Dermis microvascular lymphatic vessel endothelial cell (primary cell): ENCODE measurements at regions not wholly inside any gene's neighbourhood (a gene's known extent, or its start where the extent isn't known, plus 50 kb on each side); places are given as distances from the start of the nearest gene placed in this dataset.

Experiments used
- DNase-seq, 2 donors: peaks; one replicate each; pipeline versions ENCODE4 v3.0.0 to v3.0.0-alpha.2; 2010; ENCODE audit warnings: low read depth in 2 of 2

DNA sequence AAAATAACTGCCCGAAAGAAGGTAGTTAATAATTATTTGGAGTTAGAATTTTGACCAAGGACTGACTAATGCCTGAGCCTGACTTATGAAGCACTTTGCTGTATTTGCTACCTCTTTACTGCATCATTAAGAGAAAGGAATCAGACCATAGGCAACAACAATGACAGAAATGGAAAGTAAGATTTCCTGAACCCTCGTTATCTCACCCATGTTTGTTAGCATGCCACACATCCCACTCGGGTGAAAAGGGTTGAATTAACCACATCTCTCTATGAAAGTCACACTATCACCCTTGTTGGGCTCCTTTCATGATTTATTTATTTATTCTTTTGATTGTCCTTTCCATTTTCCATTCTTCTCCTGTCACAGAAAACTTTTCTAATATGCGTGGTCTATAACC, 59.6 kb downstream of the OLIG3 start:
- DNase-seq, result no peak

DNA sequence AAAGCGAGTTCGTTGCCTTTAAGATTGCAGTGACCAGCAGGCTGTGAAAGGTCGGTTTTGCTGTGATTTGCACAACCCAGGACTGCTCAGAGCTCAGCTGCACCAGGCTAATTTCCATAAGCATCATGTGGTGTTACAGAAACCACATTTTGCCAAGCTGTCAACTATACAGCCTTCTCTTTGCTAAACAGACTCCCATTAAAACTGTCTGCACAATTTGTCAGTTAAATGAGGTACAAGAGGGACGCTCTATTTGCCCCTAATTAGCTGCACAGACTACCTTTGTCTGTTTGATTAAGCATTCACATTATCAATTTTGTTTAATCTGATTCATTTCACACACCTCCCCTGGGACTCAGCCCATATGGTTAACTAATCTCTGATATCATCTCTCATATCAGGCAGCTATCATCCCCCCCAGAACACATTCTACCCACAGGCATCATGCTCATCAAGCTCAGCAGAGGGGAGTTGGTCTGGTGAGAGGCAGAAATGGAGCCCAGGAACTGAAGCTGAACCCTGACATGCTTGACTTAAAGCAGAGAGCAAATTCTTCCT, 62.1 kb downstream of the OLIG3 start:
- no peak for DNase-seq

GRCh38 chr6:137430954-137431353, 63.2 kb downstream of the OLIG3 start:
- no peak for DNase-seq

GRCh38 chr6:137427656-137428290, 66.4 kb downstream of the OLIG3 start:
- no peak for DNase-seq

DNA sequence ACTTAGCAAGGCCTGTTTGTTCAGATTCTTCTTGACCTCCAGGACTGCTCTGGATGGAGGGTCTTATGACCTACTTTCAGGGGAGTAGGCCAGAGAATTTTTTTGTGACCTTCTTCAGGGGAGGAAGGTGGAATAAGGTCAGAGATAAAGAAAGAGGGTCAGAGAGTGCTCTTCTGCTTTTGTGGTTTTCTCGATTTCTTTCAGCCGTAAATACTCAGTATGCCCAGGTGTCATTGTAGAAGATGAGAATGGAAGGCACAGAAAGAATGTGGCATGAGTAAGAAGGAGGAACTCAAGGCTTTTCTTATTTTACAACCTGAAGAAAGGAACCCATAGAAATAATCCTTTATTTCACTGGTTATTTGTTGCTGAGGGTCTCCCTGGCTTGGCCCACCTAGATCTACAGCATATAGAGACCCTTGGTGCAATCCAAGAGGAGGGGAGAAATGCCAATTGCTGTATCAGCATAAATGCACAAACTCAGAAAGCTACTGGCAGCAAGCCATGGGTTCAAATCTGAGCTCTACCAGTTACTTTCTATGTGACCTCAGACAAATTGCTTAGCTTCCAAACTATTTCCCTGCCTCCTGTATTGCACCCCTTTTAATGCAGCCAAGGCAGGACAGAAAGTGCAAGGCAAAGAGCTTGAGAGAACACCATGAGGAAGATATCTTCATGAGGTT, 68.0 kb downstream of the OLIG3 start:
- no peak for DNase-seq

DNA sequence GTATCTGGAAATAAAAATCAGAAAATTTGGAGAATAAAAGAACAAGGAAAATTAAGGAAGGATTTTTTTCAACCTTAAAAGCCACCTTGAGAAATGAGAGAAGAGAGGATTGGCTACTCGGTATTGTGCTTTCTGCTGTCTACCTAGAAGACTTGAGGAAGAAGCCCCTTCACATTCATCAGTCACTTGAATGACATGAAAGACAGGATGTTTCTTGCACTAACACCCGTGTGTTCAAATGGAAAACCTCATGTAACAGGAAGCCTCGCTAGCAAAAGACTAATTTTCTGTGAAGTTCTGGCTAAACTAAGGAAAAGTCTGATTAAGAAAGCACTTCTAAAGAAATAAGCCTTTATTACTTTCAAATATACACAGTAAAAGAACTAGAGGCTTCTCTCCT, 69.9 kb downstream of the OLIG3 start:
- DNase-seq, result no peak

DNA sequence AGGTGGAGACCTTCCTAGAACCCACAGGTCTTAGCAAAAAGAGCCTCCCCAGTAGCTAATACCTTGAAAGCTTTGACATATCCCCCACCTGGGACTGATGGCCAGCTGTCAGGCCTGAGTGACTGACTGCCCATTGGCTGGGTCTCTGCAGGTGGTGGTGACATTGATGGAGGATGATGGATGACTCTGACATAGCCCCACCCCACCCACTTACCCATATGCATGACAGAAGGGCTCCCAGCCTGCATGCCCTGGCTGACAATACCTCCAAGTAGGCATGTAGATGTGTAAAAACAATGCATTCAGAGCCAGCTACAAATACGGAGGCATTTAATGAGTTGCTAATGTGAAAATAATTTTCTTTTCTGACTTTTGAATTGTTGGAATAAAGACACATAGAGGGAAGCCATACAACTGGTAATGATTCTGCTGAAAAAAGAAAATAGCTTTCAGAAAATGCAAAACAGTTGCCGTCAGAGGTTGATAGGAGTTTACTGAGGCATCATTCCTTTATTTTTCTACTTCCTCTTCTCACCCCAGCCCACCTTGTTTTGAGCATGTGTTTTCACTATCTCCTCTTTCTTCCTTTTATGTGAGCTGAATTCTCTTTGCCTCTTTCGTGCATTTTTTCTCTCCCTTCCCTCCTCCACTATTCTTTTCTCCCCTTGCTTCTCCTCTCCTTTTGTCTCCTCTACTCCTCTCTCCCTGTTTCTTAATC, 70.6 kb downstream of the OLIG3 start:
- DNase-seq, result no peak

- no peak for DNase-seq
These were observed 76.8 kb downstream of the OLIG3 start for GRCh38 chr6:137417396-137417795.

- DNase-seq, result no peak
These were observed 77.7 kb downstream of the OLIG3 start for GRCh38 chr6:137416376-137417109.

DNA sequence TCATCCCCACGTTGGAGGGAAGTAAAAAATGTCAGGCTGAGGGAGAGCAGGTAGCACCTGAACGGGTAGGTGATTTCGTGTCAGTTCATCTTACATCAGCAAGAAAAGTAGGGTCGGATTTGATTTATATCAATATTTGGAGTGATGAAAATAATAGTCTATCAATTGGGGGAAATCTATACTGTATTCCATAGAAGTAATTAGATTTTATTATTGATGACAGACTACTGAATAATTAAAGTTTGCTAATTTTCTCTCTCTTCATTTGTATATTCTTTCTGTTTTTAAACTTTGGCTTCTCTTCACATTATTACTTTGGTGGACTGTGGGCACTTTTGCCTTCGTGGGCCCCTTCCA, 78.4 kb downstream of the OLIG3 start:
- no peak for DNase-seq

- DNase-seq, result peak; percentile 10 to 55
These were observed 78.9 kb downstream of the OLIG3 start for GRCh38 chr6:137415127-137415833.

DNA sequence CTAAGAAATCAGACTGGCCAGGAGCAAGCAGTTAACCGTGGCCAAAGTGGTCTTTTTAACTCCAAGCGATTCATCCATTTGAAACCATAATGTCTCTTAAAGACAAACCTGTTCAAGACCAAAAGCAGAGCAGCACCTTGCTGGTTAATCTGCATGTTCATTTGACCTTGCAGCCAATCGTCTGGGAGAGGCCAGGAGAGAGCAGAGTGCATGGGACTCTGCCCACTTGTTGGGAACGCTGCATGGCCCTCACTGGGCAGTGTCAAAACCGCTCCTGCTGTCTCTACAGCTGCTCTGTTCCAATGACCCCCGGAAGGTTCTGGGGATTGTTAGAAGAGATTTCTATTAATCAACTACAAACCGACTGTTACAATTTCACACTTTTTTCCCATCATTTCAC, 79.6 kb downstream of the OLIG3 start:
- DNase-seq, result no peak

GRCh38 chr6:137413482-137413881, 80.7 kb downstream of the OLIG3 start:
- no peak for DNase-seq

- no peak for DNase-seq
These were observed 81.6 kb downstream of the OLIG3 start for GRCh38 chr6:137412562-137412961.

- DNase-seq, result no peak
These were observed 84.9 kb downstream of the OLIG3 start for GRCh38 chr6:137409266-137409777.

- no peak for DNase-seq
These were observed 86.4 kb downstream of the OLIG3 start for GRCh38 chr6:137407816-137408215.

DNA sequence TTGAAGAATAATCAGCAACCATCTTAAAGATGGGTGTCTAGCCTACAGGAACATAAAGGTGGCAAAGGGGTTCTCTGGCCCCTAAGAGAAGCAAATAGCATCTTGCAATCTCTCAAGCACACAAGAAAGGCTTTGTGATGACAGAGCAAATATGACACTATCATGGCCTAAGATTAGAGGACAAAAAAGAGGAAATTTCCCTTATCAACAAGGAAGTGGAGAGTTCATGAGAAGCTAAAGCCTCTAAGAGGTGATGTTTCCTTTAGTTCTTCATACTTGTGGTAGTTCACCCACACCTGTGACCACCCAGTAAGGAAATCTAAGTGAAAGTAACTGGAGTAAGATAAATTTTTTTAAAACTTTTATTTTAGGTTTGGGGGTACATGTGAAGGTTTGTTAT, 88.4 kb downstream of the OLIG3 start:
- DNase-seq, result no peak

DNA sequence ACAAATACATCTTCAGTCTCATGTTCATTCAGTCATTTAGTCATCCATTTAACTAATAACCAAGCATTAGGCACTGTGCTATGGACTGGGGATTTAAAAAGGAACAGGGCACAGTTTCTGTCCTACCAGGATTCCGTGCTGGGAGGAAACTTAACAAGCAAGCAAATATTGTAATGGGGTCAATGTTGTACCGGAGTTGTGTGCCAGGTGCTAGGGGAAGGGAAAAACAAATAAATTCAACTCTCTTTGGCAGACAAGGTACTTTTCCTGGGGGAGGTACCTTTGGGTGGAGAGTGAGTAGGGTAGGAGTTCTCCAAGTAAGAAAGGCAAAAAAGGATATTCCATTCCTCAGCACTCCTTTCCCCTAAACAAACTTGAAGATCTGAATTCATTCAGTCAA, 90.3 kb downstream of the OLIG3 start:
- DNase-seq, result no peak

DNA sequence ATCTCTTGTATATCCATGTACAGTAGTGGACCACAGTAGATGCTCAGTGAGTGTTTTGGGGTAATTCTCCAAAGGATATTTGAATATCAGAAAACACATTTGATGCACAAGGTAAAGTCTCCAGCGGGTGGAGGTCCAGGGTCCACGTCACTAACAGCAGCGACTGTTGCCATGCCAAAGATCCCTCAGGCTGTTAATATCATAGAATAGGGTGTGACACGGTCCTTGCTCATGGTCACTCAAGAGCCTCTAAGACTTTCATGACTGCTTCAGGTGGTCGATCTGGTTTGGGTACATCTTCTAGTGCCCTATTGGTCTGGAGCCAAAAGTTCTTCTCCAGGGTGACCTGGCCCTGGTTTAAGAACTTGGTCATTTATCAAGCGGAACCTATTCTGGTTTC, 90.8 kb downstream of the OLIG3 start:
- DNase-seq, result no peak

DNA sequence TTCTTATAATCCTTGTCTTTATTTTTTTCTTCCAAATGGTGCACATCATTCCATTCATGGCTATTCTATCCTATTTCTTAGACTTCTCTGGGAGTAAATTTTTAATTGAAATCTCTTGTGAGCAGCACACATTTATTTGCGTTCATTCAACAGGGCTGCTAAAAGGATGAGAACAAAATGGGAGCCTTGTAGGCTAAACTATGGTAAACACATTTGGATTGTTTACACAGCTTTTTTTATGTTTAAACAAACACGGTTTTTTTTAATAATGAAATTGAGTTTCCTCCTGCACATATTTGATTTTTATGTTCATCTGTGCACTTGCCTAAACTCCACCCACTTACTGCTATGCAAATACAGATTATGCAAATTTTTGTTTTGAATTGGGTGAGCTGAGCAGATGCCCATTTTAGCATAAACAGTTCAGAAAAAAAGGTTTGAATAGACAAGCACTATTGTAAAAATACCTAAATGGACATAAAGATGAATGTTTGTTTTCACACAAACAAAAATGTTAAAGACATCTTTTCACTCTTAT, 92.0 kb downstream of the OLIG3 start:
- DNase-seq, result no peak

DNA sequence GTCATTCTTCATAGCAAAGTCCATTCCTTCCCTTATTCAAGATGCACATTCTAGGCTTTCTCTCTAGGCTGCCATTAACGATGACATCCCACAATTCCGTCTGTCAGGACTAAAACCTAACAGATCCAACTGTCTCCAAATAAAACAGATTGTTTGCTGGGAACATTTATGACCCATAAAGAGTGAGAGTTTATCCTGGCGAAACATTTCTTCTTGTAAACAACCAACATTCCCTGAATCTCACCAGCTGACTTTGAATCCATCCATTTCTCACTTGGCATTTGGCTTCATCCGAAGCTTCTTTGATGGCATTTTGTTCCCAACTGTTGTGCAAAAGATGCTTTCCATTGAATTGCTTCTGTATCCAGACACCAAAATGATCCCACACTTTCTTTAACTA, 93.1 kb downstream of the OLIG3 start:
- DNase-seq, result no peak
